Activated CD4-positive, alpha-beta T cell treated with anti-CD3 and anti-CD28 coated beads for 48 hours (primary cell): ENCODE measurements at regions not wholly inside any gene's neighbourhood (a gene's known extent, or its start where the extent isn't known, plus 50 kb on each side); places are given as distances from the start of the nearest gene placed in this dataset.
A peak's percentile ranks its signal among the peaks of the same experiment; 100 is the strongest.
"Not testable (repeated sequence)": the region's sequence is repeated elsewhere in the genome, so short reads cannot be mapped to it uniquely, and the experiment has no call there.

Source experiments
- DNase-seq: peaks from one replicate; pipeline ENCODE4 v3.0.0-alpha.2; 2020

DNA sequence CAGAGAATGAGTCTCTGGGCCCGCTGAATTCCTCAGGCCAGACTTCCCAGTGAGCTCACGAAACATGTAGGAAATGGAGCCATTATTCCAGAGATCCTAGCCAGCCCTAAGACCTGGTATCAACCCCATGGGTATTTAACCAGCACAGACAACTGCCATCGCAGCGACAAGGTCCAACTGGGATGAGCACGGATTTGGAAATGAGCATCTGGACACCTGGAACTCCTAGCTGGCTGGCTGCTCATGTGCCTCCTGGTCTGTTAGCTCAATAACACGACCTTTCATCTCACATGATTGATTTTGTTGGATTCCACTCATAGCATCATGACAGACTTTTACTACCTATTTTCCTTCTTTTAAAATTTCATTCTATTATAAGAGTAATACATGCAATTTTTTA, 51.0 kb downstream of the POU3F3 start:
- no peak for DNase-seq

DNA sequence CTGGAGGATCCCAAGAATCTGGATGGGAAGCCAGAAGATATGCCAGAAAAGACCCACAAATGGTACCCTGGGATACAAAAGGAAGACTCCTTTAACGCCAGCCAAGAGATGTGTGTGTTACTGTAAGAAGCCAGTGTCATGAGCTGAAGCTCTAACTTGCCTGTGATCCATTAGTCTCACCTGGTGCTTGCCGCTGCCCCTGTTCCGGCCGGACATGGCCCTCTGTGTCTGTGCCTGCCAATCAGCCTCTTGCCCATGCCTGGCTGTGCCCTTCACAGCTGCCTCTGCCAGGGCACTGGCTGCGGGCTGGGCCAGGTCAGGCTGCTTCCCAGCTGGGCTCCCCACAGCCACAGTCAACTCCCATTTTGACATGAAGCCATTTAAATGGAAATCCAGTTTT, 55.4 kb downstream of the POU3F3 start:
- no peak for DNase-seq

DNA sequence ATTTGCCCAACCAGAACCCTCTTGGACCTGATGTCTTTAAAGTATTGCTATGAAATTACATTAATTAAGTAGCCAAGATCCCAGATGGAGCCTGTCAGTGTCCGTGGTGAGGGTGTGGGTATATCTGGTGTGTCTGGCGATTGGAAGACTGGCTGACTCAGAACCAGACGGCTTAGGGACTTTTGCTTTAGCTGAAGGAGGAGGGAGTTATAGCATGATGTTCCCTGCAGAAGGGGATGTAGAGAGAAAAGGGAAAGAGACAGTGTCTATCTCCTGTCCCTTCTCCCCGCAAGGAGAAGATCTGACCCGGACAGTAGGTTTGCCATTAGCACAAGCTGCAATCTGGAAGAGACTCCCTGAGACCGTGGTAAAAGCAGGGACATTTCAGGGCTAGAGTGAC, 60.6 kb downstream of the POU3F3 start:
- no peak for DNase-seq

DNA sequence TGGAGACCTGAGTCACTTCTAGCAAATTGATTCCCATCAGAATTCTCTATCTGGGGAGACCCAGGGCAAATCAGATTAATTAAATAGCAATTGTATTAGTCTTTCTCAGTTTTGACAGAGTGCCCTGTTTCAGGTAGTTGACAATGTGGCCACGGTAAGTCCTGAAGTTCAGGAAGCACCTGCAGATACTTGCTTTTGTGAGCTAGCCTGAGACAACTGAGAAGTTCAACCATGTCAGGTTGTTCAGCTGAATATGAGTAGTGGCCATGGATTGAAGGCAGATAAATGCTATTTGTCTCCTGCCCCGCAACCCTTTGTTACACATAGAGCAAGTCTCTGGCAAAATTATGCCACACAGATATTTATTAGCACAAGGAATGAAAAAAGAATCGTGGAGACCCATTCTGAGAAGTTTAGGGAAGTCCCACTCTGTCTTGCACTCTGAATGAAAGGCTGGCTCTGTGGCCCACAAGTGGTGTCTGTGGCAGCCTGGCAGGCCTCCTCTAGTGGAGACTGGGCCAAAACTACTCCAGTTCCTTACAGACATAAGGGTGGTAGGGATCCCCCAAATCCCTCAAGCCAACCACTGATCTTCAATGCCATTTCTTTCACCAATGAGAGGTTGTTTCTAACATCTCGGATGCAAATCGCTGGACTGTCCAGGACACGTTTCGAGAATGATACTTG, 61.3 kb downstream of the POU3F3 start:
- DNase-seq = no peak

DNA sequence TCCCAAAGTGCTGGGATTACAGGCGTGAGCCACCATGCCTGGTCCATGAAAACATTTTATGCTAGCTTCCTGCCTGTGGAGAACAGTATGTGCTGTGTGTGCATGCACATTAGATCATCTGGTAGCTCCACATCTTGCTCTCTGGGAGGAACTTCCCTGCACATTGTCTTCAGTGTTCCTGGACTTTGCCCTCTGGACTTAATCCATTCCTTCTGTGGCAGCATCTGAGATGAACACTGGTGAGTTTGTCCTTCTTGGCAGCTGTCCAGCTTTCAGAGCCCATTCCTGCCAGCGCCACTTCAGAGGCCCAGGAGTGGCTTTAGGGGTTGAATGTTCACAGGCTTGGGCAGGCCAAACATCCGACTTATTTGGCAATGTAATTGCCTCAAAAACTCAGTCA, 65.2 kb downstream of the POU3F3 start:
- no peak for DNase-seq

DNA sequence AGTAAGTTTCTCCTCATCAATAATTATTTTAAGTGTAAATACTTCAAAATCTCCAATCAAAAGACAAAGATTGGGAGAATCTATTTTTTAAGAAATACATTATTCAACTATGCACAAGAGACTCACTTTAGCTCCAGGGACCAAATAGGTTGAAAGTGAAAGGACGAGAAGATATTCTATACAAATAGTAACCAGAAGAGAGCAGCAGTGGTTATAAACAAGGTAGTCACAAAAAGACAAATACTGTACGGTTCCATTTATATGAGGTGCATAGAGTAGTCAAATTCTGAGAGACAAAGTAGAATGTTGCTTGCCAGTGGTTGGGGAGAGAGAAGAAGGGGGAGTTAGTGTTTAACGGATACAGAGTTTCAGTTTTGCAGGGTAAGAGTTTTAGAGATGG, 69.8 kb downstream of the POU3F3 start:
- DNase-seq = no peak

DNA sequence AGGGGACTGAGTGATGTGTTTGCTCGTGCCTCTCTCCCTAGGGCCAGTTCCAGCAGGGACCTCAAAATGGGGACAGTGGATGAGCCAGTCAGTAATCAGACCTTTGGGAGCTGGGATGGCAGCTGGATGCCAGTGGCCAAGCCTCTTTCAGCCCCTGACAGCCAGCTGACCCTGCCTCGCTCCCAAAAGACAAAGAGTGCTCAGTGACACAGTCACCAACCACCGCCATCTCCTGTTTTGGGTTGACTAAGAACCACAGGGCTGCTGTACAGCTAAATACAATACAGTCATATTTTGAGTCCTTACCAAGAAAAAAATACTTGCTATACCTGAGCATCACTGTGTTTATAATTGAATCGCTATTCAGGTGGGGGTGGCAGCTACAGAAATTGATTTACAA, 75.7 kb downstream of the POU3F3 start:
- DNase-seq = no peak

DNA sequence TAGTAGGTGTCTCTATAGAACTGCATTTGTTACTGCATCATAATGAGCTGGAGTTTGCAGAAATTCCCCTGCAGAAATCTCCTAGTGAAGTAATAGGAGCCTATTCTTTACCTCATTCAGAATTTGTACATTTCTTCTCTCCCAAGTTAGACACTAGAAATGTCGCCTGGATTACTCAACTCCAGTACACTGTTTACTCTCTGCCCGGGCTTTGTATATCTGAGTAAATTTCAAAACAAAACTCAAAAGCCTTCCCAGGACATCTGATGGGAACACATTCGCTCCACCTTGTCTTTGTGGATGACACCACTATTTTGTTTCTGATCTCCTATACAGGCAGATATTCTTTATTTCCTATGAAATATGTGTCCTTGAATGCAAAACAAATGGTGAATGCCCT, 76.8 kb downstream of the POU3F3 start:
- DNase-seq = no peak

DNA sequence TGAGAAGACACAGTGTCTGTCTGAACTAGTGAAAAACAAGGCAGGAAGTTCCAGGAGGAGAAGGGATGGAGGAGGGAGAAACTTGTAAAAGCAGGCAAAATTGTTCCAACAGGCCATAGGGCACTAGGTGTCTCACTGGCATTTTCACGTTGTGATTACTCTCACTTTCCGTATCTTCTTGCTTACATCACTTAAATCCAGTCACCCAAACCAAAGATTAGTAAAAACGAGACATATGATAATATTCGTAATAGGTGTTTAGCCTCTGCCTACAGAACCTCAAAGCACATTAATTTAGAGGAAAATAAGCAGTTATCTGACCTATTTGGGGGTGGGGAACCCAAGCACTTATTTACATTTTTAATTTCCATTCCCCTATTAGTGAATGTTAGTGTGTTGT, 78.3 kb downstream of the POU3F3 start:
- DNase-seq = no peak

DNA sequence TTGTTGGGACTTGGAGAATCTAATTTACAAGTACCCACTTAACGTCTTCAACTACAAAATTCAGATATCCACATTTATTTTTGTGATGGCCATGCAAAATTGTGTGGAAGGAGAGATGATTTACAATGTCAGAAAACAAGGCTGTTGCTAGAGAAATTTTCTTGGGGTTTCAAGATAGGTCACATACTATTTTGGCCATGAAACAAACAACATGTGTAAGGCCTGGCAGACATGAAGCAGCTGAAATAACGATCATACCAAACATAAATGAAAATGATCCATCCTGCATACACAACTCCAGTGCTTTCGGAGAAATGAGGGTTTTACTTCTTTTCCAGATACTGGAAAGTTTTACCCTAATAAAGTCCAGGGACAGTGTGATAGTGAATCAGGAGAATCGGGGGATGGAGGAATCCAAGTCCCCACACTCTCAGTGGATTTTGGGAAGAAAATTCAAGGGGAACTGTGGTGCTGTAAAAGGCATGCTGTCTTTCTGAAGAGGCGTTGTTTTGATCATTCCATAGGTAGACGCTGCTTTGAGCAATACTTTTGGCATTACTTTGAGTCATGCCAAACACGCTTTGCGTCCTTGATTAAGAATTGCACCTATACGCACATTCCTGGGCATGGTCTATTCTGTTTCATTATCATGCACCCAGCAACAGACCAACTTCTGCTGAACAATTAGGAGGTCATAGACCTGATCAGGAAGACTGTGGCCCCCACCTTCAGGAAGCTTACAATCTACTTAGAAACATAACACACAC, 79.4 kb downstream of the POU3F3 start:
- no peak for DNase-seq

DNA sequence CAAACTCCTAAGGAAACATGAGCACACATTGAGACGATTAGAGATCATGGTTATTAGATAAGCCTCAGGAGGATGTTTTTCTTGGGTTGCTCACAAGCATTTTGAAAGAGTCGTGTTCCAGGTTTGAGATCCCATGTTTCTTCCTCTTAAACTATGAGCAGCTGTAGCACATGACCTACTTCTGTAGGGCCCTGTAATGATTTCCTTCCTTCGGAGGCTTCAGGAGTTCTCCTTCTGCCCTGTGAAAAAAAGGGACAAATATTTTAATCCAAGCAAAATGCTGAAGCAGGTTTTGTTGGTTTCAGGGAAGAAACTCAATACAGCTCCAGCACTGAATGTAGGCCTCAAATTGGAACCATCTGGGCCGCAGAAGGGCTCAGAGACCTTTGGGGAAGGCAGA, 82.6 kb downstream of the POU3F3 start:
- DNase-seq = no peak

DNA sequence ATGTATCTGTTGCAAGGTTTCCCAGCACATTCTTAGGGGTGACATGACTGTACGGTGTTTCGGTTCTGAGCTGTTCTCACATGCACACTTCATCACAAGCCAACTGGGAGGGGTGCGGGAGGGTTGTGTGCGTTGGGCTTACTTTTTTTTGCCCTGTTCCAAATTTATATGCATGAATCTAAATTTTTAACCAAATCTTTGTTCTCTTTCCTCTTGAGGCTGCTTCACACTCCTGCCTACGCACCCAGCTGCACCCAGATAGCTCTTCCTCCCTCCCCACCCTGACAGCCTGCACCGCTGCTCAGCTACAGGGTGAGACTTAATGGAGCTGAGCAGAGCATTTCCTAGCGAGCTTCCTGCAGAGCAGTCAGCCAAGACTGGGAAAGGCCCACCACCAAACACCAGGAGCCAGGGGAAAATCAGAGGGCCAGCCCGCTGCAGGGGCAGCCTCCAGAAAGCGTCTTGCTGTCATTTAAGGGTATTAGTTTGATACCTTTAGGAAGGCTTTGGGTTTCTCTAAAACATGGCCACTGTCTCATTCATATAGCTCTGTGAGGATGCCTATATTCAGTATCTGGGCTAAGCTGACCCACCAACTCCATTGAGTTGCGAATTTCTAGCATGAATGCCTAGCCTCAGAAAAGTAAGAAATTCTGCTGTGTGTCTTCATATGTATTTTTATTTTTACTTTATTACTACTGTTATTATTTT, 84.5 kb downstream of the POU3F3 start:
- DNase-seq = peak; percentile 47

DNA sequence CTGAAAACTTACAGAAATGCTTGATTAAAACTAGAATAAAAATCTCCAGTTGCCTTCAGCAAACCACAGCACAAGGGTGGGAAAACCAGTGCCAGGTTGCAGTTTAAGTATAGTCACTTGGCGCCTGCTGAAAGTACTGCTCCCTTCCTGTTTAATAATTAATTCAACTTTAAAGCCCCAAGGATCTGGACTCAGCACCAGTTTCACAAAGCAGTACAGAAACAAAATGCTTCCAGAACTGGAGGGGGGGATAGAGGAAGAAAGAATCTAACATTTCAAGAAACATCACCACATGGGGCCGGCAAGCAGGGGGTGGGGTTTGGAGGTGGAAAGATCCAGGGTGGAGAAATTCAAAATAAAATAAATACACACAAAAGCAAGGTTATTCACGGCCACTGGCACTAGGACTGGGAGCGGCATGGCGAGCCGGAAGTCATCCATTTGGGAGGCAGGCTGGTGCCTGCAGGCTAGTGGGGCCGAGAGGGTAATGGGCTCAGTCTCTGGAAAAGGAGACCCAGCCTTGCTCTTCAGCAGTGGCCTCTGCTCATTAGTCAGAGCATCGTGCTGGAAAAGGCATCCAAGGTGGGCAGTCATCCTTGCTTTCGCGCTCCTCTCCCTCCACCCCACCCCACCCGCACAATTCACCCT, 85.8 kb downstream of the POU3F3 start:
- DNase-seq = no peak

DNA sequence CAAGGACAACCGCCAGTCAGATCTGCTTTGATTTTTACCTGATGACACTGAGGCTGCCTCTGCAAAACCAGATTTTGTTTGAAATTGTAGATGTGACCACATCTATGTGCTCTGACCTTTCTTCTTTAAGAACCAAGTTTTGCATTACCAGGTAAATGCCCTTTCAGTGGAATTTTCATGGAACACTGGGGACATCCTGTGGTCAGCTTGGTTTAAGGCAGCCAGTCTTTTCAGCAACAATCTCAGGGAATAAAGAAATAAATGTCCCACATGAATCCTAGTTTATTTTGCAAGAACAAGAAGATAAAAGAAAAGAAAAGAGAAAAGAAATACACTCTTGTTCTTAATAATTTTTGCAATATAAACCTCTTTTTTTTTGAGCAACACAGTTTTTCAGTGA, 90.6 kb downstream of the POU3F3 start:
- DNase-seq = no peak

DNA sequence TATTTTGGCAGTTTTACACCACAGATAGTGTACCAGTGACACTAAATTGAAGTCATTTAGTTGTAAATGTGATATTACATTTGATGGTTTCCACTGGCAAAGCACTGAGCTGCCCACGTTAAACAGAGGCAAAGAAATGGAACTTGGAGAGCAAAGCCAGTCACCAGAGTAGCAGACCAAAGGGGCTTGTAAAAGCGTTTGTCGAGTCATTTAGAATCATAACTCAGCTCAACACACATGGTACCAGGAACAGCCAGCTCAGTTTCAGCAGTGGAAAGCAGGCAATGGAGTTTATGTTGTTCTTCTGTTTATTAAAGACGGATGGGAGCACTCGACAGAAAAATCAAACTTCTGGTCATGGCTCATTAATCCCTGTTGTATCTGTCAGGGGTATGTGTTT, 91.2 kb downstream of the POU3F3 start:
- DNase-seq = no peak

DNA sequence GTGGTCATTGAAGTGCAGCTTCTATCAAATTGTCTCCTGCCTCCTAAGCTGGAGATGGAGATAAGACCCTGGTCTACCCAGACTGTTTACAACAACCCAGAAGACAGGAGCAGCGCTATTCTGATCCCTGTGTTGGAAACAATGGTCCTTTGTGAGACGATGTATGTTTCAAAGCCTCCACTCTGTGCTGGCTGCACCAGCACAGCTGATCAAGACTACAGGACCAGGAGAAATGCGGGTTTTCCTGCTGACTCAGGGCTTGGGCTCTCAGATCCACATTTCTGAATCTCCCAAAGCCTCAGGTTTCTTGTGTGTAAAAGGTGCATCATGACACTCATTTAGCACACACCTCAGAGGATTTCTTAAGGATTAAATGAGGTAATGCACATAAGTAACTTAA, 92.0 kb downstream of the POU3F3 start:
- no peak for DNase-seq

DNA sequence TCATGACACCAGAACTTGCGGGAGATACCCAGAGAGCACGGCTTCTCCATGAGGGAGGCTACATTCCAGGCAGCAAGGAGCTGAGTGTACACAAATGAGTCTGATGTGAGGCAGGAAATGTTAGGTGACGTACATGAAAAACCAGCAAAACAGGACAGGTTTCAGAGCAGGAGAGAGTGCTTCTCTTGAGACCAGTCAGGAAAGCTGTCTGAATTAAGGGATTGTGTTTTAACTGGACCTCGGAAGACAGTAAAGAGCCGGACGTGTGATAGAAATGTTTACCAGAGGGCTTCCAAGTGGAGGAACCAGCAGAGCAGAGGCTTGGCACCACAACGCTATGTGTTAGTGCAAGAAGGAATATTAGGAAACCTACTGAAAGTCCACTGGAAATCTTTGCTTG, 90.4 kb upstream of the MRPS9 start:
- DNase-seq = not testable (repeated sequence)

DNA sequence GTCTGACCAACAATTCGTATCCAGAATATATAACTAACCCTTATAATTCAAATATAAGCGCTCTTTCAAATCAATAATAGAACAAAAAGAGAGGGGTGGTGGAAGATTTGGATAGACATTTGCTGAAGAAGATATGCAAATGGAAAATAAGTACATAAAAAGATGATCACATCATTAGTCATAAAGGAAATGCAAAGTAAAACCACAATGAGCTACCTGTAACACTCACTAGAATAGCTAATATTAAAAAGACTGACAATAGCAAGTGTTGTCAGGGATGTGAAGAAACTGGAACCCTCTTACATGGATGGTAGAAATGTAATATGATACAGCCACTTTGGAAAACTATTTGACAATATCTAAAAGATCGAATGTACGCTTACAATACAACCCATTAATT, 84.9 kb upstream of the MRPS9 start:
- DNase-seq = no peak

DNA sequence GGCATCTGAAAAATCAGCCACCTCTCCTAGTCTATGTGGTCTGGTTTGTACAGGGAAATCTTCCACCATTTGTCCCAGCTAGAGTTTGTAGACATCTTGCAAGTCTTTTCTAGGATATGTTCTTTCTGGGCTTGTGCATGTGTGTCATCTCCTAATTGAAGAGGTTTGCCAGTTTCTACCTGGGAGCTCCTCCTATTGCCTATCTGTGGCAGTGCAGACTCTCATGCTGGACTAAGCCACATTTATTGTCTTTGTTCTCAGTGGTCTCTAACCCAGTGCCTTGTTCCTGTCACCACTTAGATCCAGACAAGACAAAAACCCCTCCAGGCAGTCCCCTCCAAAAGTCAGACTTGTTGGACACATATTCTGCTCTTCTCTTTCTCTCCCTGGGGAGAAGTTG, 72.0 kb upstream of the MRPS9 start:
- DNase-seq = no peak

DNA sequence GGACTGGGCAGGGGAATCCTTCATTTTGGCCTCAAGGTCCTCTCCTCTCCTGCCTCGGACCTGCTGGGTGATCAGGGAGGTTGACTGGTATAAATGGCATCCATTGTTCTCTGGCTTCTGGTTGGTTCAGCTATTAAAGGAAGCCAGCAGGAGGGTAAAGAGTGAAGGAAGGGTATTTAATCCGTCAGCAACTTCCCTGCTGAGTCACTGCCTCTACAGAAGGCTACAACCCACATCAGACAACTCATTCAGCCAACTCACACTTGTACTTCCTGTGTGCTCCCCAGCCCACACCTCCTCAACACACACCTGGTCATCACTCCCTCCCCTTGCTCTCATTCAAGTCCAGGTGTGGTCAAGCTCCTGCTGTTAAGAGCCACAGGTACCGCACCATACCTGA, 68.3 kb upstream of the MRPS9 start:
- DNase-seq = no peak

DNA sequence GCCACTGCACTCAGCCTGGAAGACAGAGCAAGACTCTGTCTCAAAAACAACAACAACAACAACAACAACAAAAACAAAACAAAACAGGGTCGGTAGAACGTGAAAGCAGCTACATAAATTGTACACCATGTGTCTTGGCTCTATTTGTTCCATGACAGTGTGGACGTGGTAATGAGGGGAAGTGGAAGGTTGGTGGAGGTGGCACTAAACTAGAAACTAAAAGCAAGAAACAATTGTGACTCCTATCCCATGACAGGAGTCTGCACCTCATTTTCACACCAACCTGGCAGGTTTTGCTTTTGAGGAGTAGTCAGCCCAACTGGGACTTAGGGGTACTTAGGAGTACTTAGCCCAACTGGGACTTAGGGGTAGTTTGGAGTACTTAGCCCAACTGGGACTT, 62.5 kb upstream of the MRPS9 start:
- no peak for DNase-seq

DNA sequence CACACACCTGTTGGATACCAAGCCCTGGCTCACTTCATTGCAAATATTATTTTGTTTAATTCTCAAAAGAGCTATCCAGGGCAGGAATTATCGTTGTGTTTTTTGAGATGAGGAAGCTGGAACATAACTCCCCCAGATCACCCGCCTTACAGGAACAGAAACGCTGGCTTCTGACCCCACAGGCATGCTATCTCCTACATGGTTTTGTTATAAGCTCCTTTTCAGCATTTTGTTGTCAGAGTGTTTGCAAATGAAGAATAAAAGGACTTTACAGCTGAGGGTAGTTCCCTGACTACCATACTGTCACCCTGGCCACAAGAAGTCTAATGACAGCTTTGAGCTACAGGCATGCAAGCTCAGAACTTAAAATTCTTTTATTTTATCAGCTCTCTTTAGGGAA, 62.0 kb upstream of the MRPS9 start:
- DNase-seq = no peak

DNA sequence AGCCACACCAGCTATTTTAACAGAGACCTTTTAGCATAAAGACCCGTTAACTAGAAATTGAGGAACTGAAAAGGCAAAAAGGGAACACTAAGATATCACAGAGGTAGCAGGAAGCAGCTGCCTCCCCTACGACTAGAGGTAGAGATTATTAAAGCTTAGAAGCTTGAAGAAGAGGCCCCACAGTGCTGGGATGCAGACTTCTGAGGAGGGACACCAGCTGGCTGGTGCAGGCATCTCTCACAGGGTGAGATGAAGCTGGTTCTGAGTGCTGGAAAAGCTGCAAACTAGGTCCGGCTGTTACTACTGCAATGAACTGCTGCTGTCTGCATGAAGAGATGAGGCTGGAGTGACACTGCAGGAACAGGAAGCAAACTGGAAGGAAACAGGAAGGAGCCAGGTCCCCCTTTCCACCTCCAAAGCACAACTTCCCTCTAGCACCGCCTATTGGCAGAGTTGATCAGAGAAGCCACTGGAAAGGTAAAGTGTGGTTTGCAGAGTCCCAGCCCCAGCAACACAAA, 61.2 kb upstream of the MRPS9 start:
- peak; percentile 44 for DNase-seq

DNA sequence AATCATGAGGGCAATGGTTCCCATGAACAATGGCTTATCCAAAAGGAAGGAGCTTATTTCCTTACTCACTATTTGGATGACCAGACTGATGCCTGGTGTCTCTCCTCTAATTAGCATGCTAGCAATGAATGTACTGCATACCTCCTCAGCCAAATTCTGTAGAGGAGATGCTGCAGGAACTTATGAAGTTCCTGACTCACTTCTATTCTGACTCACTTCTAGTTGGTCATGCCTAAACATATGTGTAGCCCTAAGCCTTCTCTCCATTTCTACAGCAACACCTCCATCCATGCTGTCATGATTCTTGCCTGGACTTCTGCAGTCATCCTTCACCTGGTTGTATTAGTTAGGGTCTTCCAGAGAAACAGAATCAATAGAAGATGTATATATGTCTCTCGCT, 59.9 kb upstream of the MRPS9 start:
- DNase-seq = no peak
